ENCODE measurements at regions not wholly inside any gene's neighbourhood (a gene's known extent, or its start where the extent isn't known, plus 50 kb on each side); places are given as distances from the start of the nearest gene placed in this dataset.

DNA sequence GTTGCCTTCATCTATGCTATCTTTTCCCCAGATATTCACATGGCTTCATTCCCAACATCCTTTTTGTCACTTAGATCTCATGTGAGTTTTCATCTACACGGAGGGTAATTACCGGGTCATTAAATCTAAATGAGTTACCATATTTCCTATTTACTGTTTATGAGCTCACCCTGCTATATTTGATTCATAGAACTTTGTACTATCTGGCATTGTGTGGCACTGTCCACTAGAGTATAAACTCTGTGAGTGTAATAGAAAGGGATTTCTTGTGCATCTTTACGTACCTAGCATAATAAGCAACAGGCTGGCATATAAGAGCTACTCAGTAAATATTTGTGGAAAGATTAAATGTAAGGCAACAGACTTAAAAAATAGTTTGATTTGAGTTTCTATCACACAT lies 86.1 kb upstream of the LMO3 start:
- H3K27me3 Mint-ChIP-seq (ENCODE audit: low read depth) = peaks cover 3% of the 10 kb centered on the region
- no peaks in the 10 kb centered on the region for H3K36me3 Mint-ChIP-seq
- no peaks in the 10 kb centered on the region for H3K4me1 Mint-ChIP-seq
- DNase-seq (ENCODE audit: low spot score in 2 of 2, unreplicated experiment in 2 of 2) = no peak
- no peak overlapping the region for H3K27ac Mint-ChIP-seq
- peaks cover 13% of the 10 kb centered on the region for H3K9me3 Mint-ChIP-seq
- H3K4me3 Mint-ChIP-seq = no peak overlapping the region
- TF ChIP-seq, protein P1, sequence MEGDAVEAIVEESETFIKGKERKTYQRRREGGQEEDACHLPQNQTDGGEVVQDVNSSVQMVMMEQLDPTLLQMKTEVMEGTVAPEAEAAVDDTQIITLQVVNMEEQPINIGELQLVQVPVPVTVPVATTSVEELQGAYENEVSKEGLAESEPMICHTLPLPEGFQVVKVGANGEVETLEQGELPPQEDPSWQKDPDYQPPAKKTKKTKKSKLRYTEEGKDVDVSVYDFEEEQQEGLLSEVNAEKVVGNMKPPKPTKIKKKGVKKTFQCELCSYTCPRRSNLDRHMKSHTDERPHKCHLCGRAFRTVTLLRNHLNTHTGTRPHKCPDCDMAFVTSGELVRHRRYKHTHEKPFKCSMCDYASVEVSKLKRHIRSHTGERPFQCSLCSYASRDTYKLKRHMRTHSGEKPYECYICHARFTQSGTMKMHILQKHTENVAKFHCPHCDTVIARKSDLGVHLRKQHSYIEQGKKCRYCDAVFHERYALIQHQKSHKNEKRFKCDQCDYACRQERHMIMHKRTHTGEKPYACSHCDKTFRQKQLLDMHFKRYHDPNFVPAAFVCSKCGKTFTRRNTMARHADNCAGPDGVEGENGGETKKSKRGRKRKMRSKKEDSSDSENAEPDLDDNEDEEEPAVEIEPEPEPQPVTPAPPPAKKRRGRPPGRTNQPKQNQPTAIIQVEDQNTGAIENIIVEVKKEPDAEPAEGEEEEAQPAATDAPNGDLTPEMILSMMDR (IDR thresholded peaks at IDR 0.05; ENCODE audit: unreplicated experiment) = no peak

DNA sequence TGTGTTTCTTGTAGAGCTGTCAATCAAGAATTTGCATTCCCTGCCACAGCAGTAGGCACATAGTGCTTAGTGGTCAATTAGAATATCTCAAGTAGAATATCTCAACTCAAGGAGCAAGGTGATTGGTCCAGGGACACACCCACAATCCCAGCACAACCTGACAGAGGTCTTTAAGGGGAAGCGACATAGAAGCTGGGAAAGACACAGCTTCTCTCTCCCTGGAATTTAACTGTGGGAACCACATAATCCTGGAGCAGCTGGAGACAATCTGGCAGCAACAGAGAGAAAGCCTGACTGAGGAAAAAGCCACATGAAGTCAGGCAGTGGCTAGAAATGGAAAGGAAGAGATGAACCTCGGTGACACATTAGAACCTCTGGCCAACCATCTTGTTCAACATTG lies 85.7 kb upstream of the LMO3 start:
- DNase-seq (ENCODE audit: low spot score in 2 of 2, unreplicated experiment in 2 of 2) = no peak
- H3K4me1 Mint-ChIP-seq = no peaks in the 10 kb centered on the region
- TF ChIP-seq, protein P1 (IDR thresholded peaks at IDR 0.05; ENCODE audit: unreplicated experiment) = no peak
- H3K27ac Mint-ChIP-seq = no peak overlapping the region
- H3K27me3 Mint-ChIP-seq (ENCODE audit: low read depth) = peaks cover 4% of the 10 kb centered on the region
- no peaks in the 10 kb centered on the region for H3K36me3 Mint-ChIP-seq
- peaks cover 13% of the 10 kb centered on the region for H3K9me3 Mint-ChIP-seq
- H3K4me3 Mint-ChIP-seq = no peak overlapping the region

DNA sequence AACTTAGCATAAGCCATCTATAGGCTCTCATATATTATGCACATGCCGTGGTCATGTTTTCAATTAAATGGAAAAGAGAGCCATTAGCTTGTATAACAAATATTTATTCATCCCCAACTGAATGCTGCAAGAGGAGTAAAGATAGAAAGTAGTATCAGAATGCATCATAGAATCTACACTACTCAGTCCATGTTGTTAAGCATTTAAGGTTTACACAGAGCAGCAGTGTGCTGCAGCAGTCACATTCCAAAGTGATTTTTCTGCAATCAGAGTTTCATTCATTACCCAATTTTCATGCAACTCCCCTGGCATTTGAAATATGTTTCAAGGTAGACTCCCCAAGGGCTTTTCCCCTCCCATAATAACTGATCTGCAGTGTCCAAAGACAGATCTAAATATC lies 82.2 kb upstream of the LMO3 start:
- Mint-ChIP-seq H3K27ac (no peak overlapping the region), H3K4me1 (no peaks in the 10 kb centered on the region), H3K4me3 (no peak overlapping the region), H3K27me3 (ENCODE audit: low read depth) (peaks cover 10% of the 10 kb centered on the region), H3K36me3 (no peaks in the 10 kb centered on the region), H3K9me3 (no peaks in the 10 kb centered on the region)
- no peak for DNase-seq (ENCODE audit: low spot score in 2 of 2, unreplicated experiment in 2 of 2)
- TF ChIP-seq, protein P1 (IDR thresholded peaks at IDR 0.05; ENCODE audit: unreplicated experiment) = no peak

DNA sequence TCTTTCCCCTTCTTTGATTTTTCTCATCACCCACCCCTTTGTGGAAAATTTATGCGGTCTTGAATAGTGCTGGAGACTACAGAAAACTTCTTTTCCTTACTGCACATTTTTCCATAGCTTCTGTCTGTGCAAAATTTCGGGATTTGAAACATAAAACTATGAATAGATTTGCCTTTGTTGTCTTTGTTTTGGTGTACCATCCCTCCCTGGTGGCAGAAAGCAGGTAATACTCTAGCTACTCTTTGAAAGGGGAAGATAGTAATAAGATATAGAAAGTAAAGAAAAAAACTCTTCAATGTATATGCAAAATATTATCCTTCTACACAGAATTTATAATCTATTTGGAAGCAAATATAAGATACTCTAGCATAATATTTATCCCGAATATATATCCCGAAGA lies 79.1 kb upstream of the LMO3 start:
- Mint-ChIP-seq H3K27me3 (ENCODE audit: low read depth) (peaks cover 10% of the 10 kb centered on the region), H3K4me1 (no peaks in the 10 kb centered on the region), H3K4me3 (no peak overlapping the region), H3K27ac (no peak overlapping the region), H3K36me3 (no peaks in the 10 kb centered on the region), H3K9me3 (no peaks in the 10 kb centered on the region)
- TF ChIP-seq, protein P1 (IDR thresholded peaks at IDR 0.05; ENCODE audit: unreplicated experiment) = no peak
- DNase-seq (ENCODE audit: low spot score in 2 of 2, unreplicated experiment in 2 of 2) = no peak

DNA sequence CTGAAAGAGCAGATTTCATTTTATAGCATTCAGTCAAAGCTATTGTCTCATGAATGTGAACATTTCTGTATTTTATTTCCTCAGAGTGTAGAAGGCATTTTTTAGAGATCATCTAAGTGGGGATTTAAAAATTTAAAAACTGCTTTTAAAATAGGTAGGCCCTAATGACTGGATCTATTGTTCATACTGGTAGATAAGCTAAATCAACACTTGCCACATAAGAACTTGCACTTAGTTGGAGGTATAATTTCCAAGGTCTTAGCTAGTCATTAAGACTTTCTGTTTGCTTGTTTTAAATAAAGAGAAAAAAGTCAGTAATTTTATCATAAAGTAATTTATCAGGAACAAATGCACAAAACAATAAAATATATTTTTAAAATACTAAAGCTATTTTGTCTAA lies 75.2 kb upstream of the LMO3 start:
- H3K9me3 Mint-ChIP-seq = no peaks in the 10 kb centered on the region
- no peak overlapping the region for H3K27ac Mint-ChIP-seq
- no peak overlapping the region for H3K4me3 Mint-ChIP-seq
- peaks cover 7% of the 10 kb centered on the region for H3K27me3 Mint-ChIP-seq (ENCODE audit: low read depth)
- no peaks in the 10 kb centered on the region for H3K4me1 Mint-ChIP-seq
- no peak for DNase-seq (ENCODE audit: low spot score in 2 of 2, unreplicated experiment in 2 of 2)
- no peaks in the 10 kb centered on the region for H3K36me3 Mint-ChIP-seq
- TF ChIP-seq, protein P1 (IDR thresholded peaks at IDR 0.05; ENCODE audit: unreplicated experiment) = no peak

DNA sequence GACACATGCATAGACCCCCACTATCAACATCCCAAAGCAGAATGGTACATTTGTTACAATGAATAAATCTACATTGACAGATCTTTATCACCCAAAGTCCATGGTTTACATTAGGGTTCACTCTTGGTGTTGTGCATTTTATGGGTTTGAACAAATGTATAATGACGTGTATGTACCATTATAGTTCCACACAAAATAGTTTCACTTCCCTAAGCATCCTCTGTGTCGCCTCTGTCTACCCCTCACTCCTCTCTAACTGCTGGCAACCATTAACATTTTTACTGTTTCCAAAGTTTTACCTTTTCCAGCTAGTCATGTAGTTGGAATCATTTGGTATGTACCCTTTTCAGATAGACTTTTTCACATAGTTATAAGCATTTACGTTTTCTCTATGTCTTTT lies 69.5 kb upstream of the LMO3 start:
- Mint-ChIP-seq H3K27ac (no peak overlapping the region), H3K4me1 (no peaks in the 10 kb centered on the region), H3K9me3 (no peaks in the 10 kb centered on the region), H3K4me3 (no peak overlapping the region), H3K27me3 (ENCODE audit: low read depth) (peaks cover 6% of the 10 kb centered on the region), H3K36me3 (no peaks in the 10 kb centered on the region)
- DNase-seq (ENCODE audit: low spot score in 2 of 2, unreplicated experiment in 2 of 2) = no peak
- TF ChIP-seq, protein P1 (IDR thresholded peaks at IDR 0.05; ENCODE audit: unreplicated experiment) = no peak

Data from mesothelial cell of epicardium (in vitro differentiated cells).